ENCODE measurements at regions not wholly inside any gene's neighbourhood (a gene's known extent, or its start where the extent isn't known, plus 50 kb on each side); places are given as distances from the start of the nearest gene placed in this dataset.

DNA sequence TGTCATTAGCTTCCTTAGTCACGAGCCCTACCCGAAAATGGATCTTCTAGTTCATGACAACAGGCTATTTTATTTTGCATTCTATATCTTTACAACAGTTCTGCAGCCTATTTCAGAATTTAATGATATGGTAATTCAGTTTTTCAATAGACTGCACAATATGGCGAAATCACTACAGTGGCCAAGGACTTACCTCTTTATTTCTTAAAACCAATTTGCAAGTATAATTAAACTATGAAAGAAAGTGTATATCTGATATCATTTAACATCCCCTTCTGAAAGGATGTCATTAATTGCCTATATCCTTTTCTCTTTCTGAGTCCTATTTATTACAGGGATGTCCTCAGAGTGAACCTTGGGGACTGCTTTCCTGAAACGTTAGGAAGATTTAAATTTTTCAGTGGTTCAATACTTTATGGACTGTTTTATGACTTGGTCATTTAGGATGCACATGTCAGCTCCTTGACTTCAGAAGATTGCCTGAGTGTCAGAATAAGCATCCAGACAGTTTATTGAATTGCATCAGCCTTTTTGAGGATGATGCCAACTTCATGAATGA, 190.8 kb upstream of the GEMIN8 start:
- DNase-seq (ENCODE audit: low spot score): no peak
- TF ChIP-seq, protein P1, sequence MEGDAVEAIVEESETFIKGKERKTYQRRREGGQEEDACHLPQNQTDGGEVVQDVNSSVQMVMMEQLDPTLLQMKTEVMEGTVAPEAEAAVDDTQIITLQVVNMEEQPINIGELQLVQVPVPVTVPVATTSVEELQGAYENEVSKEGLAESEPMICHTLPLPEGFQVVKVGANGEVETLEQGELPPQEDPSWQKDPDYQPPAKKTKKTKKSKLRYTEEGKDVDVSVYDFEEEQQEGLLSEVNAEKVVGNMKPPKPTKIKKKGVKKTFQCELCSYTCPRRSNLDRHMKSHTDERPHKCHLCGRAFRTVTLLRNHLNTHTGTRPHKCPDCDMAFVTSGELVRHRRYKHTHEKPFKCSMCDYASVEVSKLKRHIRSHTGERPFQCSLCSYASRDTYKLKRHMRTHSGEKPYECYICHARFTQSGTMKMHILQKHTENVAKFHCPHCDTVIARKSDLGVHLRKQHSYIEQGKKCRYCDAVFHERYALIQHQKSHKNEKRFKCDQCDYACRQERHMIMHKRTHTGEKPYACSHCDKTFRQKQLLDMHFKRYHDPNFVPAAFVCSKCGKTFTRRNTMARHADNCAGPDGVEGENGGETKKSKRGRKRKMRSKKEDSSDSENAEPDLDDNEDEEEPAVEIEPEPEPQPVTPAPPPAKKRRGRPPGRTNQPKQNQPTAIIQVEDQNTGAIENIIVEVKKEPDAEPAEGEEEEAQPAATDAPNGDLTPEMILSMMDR (IDR thresholded peaks at IDR 0.05): no peak
- ATAC-seq (ENCODE audit: low FRiP score): no peak

DNA sequence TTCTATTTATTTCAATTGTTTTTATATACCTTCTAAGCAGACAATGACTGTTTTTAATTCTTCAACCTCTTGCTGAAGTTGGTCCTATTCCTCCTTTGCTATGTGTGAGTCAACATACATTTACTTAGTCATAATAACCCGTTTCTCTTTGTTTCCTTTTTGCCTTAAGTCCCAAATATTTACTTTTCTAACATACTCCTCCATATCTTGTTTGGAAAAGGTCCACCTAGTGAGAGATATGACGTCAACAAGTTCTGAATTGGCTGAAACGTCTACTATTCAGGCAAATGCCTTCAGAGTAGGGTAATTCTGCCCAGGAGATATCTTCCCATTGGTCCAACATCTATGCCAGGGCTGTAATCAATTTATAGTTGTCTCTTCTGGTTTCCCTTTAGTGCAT, 179.3 kb upstream of the GEMIN8 start:
- TF ChIP-seq, protein P1 (IDR thresholded peaks at IDR 0.05): no peak
- ATAC-seq (ENCODE audit: low FRiP score) (no peak), DNase-seq (ENCODE audit: low spot score) (no peak)

DNA sequence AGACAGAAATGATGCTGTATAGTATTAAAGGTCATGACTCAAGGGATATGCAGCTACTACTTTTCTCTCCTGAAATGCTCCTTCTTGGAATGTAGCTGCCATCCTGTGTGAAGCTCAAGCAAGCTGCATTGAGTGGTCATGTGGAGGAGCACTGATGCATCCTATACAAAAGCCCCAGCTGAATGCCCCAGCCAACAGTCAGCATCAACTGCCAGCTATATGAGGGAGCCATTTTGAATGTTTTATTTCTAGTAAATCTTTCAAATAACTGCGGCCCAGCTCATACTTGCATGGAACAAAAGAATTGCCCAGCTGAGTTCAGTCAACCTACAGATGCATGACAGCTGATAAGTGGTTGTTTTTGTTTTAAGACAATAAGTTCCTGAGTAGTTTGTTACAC, 165.0 kb upstream of the GEMIN8 start:
- TF ChIP-seq, protein P1 (IDR thresholded peaks at IDR 0.05): no peak
- no peak for ATAC-seq (ENCODE audit: low FRiP score)

DNA sequence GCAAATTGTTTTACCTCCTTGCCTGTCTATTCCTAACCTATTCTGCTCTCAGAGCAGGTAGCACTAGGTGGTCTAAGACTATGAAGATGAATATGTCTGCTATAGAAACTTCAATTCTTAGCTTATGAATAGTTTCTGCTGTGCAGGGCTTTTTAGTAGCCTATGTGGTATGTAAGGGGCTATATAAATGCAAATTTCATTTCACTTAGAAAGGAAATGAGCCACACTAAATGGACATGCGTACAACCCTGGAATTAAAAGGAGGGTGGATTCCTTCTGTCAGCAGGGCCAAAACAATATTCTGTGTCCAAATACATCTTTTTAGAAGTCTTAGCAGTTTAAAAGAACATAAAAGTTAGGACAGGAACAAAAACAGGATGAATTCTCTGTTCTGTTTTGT, 163.9 kb upstream of the GEMIN8 start:
- TF ChIP-seq, protein P1 (IDR thresholded peaks at IDR 0.05): no peak
- DNase-seq (ENCODE audit: low spot score) (no peak), ATAC-seq (ENCODE audit: low FRiP score) (no peak)

More for the DNA sequence above, 165.0 kb upstream of the GEMIN8 start:
- DNase-seq (ENCODE audit: low spot score): no peak

DNA sequence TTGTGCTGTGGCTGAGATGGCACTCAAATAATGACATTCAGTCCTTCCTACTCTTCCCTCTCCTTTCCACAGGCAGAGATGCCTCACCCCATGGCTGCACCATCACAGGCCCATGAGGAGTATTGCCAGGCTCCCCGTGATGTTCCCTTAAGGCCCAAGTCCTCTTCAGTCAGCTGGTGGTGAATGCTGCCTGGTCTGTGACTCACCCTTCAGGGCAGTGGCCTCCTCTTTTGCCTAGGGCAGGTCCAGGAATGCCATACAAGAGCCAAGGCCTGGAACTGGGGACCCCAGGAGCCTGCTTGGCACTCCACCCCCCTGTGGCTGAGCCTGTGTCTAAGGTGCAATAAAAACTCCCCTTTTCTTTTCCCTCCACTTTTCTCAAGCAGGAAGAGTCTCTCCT, 144.2 kb upstream of the GEMIN8 start:
- TF ChIP-seq, protein P1 (IDR thresholded peaks at IDR 0.05): no peak
- DNase-seq (ENCODE audit: low spot score): no peak
- ATAC-seq (ENCODE audit: low FRiP score): no peak

DNA sequence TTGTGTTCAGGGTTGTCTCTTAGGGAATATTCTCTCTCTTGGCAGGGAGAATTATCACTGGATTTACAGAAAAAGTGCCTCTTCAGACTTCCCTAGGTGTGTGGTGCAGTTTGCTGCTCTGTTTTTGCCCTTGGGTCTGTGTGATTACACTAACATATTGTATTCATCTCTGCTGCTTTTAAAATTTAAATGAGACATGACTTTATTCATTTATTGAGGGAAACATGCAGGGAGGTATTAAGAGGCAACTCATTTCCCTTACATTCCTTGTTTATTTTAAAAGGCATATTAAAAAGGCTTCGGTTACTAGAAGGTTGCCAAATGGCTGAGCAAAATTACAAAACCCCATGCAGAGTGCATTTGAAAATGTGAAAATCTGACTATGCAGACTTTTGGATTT, 135.1 kb upstream of the GEMIN8 start:
- ATAC-seq (ENCODE audit: low FRiP score) (no peak), DNase-seq (ENCODE audit: low spot score) (no peak)
- TF ChIP-seq, protein P1 (IDR thresholded peaks at IDR 0.05): no peak

DNA sequence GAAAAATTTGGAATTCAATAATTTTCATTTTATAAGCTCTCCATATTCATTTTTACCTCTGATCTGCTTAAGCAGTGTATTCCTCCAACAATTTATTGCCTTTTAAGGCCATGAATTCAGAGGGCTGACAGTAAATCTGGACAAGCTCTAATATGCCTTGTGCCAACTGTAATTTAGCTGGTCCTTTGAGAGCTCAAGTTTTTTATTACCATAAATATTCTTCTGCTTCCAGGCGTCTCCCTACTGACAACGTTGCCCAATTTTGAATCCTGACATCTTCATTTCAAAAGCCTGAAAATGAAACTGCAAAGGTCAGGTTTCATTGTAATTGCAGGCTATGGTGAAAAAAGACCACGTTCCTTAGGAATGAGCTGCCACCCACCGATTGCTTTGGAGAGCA, 95.8 kb upstream of the GEMIN8 start:
- DNase-seq (ENCODE audit: low spot score): no peak
- ATAC-seq (ENCODE audit: low FRiP score): peak; percentile 58
- TF ChIP-seq, protein P1 (IDR thresholded peaks at IDR 0.05): no peak

Data from omental fat pad (tissue), 3 donors.